Glutamatergic neuron (in vitro differentiated cells): ENCODE measurements at regions not wholly inside any gene's neighbourhood (a gene's known extent, or its start where the extent isn't known, plus 50 kb on each side); places are given as distances from the start of the nearest gene placed in this dataset.

Experiments
- DNase-seq: peaks from one replicate; pipeline ENCODE4 v3.0.0; 2022
- H3K27ac Mint-ChIP-seq: one replicate; pipeline ENCODE4 v1.8.0; 2020; ENCODE audit warnings: mild to moderate bottlenecking, mixed read lengths, inconsistent platforms; ENCODE audit not compliant: unreplicated experiment
- H3K27me3 Mint-ChIP-seq: one replicate; pipeline ENCODE4 v1.8.0; 2020; ENCODE audit warnings: mild to moderate bottlenecking, moderate library complexity, mixed read lengths, inconsistent platforms; ENCODE audit not compliant: unreplicated experiment
- H3K36me3 Mint-ChIP-seq: one replicate; pipeline ENCODE4 v1.8.0; 2020; ENCODE audit warnings: mild to moderate bottlenecking, mixed read lengths, inconsistent platforms; ENCODE audit not compliant: unreplicated experiment
- H3K4me1 Mint-ChIP-seq: one replicate; pipeline ENCODE4 v1.8.0; 2020; ENCODE audit warnings: mild to moderate bottlenecking, low read depth, mixed read lengths, inconsistent platforms; ENCODE audit not compliant: unreplicated experiment
- H3K4me3 Mint-ChIP-seq: one replicate; pipeline ENCODE4 v1.8.0; 2020; ENCODE audit warnings: mild to moderate bottlenecking, mixed read lengths, inconsistent platforms; ENCODE audit not compliant: unreplicated experiment
- H3K9me3 Mint-ChIP-seq: one replicate; pipeline ENCODE4 v1.8.0; 2020; ENCODE audit warnings: mild to moderate bottlenecking, moderate library complexity, mixed read lengths, inconsistent platforms; ENCODE audit not compliant: unreplicated experiment
- CTCF ChIP-seq: fragments of 200-600 bp; sonication (generic); IDR thresholded peaks from one replicate; pipeline ENCODE4 v1.5.0; 2021; ENCODE audit not compliant: partially characterized antibody, unreplicated experiment

- DNase-seq: no peak
- Mint-ChIP-seq H3K27ac (no peak overlapping the region), H3K4me1 (no peaks in the 10 kb centered on the region), H3K9me3 (no peaks in the 10 kb centered on the region), H3K36me3 (no peaks in the 10 kb centered on the region), H3K27me3 (no peaks in the 10 kb centered on the region), H3K4me3 (no peak overlapping the region)
- TF ChIP-seq CTCF: no peak
Observed at GRCh38 chr15:38685686-38686339, 121.2 kb upstream of the RASGRP1 start.

- H3K27ac Mint-ChIP-seq: no peak overlapping the region
- DNase-seq: no peak
- no peak overlapping the region for H3K4me3 Mint-ChIP-seq
- no peak for TF ChIP-seq CTCF
- H3K4me1 Mint-ChIP-seq: no peaks in the 10 kb centered on the region
- no peaks in the 10 kb centered on the region for H3K27me3 Mint-ChIP-seq
- no peaks in the 10 kb centered on the region for H3K36me3 Mint-ChIP-seq
- no peaks in the 10 kb centered on the region for H3K9me3 Mint-ChIP-seq
Observed at GRCh38 chr15:38687340-38687739, 122.7 kb upstream of the RASGRP1 start.

GRCh38 chr15:38687775-38688495 lies 123.3 kb upstream of the RASGRP1 start:
- H3K27ac Mint-ChIP-seq: no peak overlapping the region
- H3K9me3 Mint-ChIP-seq: no peaks in the 10 kb centered on the region
- no peak overlapping the region for H3K4me3 Mint-ChIP-seq
- no peak for TF ChIP-seq CTCF
- DNase-seq: no peak
- H3K4me1 Mint-ChIP-seq: no peaks in the 10 kb centered on the region
- H3K27me3 Mint-ChIP-seq: no peaks in the 10 kb centered on the region
- H3K36me3 Mint-ChIP-seq: no peaks in the 10 kb centered on the region

GRCh38 chr15:38688761-38689160 lies 124.1 kb upstream of the RASGRP1 start:
- Mint-ChIP-seq H3K9me3 (no peaks in the 10 kb centered on the region), H3K4me3 (no peak overlapping the region), H3K4me1 (no peaks in the 10 kb centered on the region), H3K36me3 (no peaks in the 10 kb centered on the region), H3K27me3 (no peaks in the 10 kb centered on the region), H3K27ac (no peak overlapping the region)
- DNase-seq: no peak
- no peak for TF ChIP-seq CTCF

GRCh38 chr15:38689522-38689921 lies 124.9 kb upstream of the RASGRP1 start:
- no peaks in the 10 kb centered on the region for H3K36me3 Mint-ChIP-seq
- no peaks in the 10 kb centered on the region for H3K9me3 Mint-ChIP-seq
- no peak for TF ChIP-seq CTCF
- H3K27ac Mint-ChIP-seq: no peak overlapping the region
- DNase-seq: no peak
- no peaks in the 10 kb centered on the region for H3K27me3 Mint-ChIP-seq
- H3K4me3 Mint-ChIP-seq: no peak overlapping the region
- H3K4me1 Mint-ChIP-seq: no peaks in the 10 kb centered on the region
